Cerebellar cortex (tissue), 1 donor: ENCODE measurements at regions not wholly inside any gene's neighbourhood (a gene's known extent, or its start where the extent isn't known, plus 50 kb on each side); places are given as distances from the start of the nearest gene placed in this dataset.
"Not testable (repeated sequence)": the region's sequence is repeated elsewhere in the genome, so short reads cannot be mapped to it uniquely, and the experiment has no call there.

Experiments
- DNase-seq: peaks from one replicate; pipeline ENCODE4 v3.0.0-alpha.2; 2015; ENCODE audit warnings: low spot score

GRCh38 chr2:138390316-138390945 lies 111.1 kb upstream of the SPOPL start:
- DNase-seq = peak; percentile 11

DNA sequence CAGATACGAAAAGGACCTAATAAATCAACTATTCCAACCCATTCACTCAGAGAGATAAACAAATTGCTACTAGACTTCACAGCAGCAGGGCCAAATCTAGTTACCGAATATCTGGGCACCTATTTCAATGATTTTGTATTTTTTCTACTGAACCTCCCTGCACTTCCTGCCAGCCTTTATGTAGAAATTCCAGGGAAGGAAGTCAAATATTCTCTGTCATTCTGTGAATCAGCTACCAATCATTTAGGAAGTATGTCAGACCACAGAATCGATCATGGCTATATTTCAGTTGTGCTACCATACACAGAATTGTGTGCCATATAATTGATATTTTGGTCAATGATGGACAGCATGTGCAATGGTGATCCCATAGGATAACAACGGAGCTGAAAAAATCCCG lies 109.6 kb upstream of the SPOPL start:
- DNase-seq = no peak

GRCh38 chr2:138395565-138396306 lies 105.8 kb upstream of the SPOPL start:
- DNase-seq = no peak

- no peak for DNase-seq
Observed at GRCh38 chr2:138396843-138397242, 104.7 kb upstream of the SPOPL start.

DNA sequence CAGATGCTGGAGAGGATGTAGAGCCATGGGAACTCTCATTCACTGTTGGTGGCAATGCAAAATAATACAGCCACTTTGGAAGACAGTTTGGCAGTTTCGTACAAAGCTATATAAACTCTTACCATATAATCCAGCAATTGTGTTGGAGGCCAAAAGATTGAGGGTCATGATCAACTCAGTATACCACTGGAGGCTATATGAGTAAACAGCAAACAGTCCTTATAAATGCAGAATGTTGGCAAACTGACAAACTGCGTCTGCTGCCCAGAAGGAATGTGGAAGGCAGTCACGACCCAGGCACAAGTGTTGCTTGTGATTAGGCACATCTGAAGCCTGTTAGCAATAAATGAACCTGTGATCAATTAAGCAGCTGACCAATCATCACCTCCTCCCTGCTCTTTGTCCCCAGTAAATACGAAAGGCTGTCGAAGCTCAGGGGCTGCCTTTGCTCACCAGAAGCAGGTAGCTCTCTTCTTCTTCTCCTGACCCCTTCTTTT lies 98.1 kb upstream of the SPOPL start:
- no peak for DNase-seq

GRCh38 chr2:138414014-138414413 lies 87.6 kb upstream of the SPOPL start:
- DNase-seq = no peak

DNA sequence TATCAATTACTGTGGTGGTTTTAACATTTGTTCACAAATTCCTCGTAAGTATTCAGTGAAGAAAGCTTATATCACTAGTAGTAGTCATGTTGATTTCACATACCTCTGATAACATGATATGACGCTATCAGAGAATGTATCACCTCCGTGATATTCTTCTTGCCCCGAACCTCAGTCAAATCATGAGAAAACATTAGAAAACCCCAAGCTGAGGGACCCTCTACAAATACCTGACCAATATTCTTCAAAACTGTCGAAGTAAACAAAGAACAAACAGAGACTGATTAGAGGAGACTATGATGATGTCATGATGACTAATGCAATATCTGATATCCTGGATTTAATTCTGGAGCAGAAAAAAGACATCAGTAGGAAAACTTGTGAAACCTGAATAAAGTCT lies 85.6 kb upstream of the SPOPL start:
- no peak for DNase-seq

DNA sequence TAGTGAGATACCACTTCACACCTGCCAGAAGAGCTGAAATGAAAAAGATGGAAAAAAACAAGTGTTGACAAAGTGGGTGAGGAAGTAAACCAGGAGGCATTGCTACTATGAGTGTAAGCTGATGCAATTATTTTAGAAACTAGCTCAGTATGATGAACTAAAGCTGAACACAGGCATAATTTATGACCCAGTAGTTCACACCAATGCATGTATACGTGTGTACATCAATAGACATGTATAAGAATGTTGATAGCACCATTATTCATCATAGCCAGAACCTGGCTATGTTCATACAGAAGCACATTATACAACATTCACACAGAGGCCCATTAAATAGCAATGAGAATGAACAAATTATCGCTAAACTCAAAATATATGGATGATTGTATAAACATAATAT lies 83.1 kb upstream of the SPOPL start:
- no peak for DNase-seq

- no peak for DNase-seq
Observed at GRCh38 chr2:138421315-138421970, 80.1 kb upstream of the SPOPL start.

GRCh38 chr2:138421971-138422335 lies 79.6 kb upstream of the SPOPL start:
- no peak for DNase-seq

DNA sequence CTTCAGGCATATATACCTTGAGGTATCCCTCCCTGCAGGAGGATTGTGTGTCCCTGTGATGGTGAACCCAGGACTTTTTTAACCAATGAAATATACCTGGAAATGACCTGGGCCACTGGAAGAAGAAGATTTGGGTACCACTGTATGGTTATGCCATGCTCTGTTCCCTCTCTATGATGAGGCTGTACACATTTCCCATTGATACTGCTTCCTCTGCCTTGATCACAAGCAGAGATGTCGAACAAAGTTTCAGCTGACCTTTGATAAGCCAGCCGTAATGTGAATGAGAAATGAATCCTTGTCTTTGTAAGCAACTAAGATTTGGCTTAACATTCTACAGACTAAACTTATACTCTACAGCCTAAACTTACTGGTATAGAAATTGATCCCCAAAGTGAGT lies 78.4 kb upstream of the SPOPL start:
- DNase-seq = no peak

- DNase-seq = no peak
Observed at GRCh38 chr2:138423745-138424144, 77.8 kb upstream of the SPOPL start.

GRCh38 chr2:138424436-138425140 lies 77.0 kb upstream of the SPOPL start:
- no peak for DNase-seq

GRCh38 chr2:138426116-138426515 lies 75.5 kb upstream of the SPOPL start:
- DNase-seq = not testable (repeated sequence)

- no peak for DNase-seq
Observed at GRCh38 chr2:138428710-138429440, 72.7 kb upstream of the SPOPL start.

DNA sequence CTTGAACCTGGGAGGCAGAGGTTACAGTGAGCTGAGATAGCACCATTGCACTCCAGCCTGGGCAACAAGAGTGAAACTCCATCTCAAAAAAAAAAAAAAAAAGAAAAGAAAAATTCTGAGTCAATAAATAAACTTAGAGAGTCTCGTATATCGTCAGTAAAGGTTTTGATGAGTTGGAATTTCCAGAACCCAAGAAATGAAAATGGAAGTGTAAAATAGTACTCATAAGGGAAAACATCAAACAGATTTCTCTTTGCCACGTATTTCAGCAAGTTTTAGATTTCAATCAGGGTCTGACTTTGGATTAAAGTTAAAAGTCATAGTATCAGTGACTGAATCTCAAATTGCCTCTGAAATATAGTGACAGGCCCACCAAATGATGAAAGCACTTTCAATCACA lies 71.4 kb upstream of the SPOPL start:
- DNase-seq = no peak

DNA sequence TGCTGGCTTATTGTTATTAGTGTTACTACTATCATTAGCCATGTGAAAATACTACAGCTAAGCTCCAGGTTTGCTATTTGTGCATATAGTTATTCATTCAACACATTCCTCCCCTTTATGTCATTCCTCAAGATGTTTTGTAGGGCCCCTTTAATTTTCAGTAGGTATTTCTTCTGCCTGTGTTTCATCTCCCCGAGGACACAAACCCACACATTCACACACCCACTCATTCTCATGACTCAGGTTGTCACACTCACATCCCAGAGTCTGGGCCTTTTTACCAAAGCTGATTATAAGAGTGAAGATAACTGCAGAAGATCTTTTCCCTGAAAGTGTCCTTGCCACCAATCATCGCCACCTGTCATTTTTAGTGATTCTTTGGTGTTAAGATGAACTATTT lies 68.6 kb upstream of the SPOPL start:
- no peak for DNase-seq

- no peak for DNase-seq
Observed at GRCh38 chr2:138433995-138434951, 67.3 kb upstream of the SPOPL start.

- DNase-seq = no peak
Observed at GRCh38 chr2:138435701-138436100, 65.9 kb upstream of the SPOPL start.

- DNase-seq = no peak
Observed at GRCh38 chr2:138439733-138440132, 61.8 kb upstream of the SPOPL start.

GRCh38 chr2:138440759-138441158 lies 60.8 kb upstream of the SPOPL start:
- no peak for DNase-seq
